ENCODE measurements at regions not wholly inside any gene's neighbourhood (a gene's known extent, or its start where the extent isn't known, plus 50 kb on each side); places are given as distances from the start of the nearest gene placed in this dataset.

- H3K4me2 ChIP-seq (ENCODE audit: low read length, poor library complexity, severe bottlenecking), result no peak overlapping the region
- H2BK120ac ChIP-seq (ENCODE audit: low read depth, low read length), result no peak overlapping the region
- H2BK15ac ChIP-seq (ENCODE audit: low read depth, poor library complexity, severe bottlenecking), result no peak overlapping the region
- H2BK5ac ChIP-seq (ENCODE audit: low read depth, low read length, poor library complexity, severe bottlenecking), result no peak overlapping the region
- H3K27ac ChIP-seq (ENCODE audit: low read length, poor library complexity, severe bottlenecking), result peak overlapping the region; percentile 81
- H3K4me1 ChIP-seq (ENCODE audit: control insufficient read depth, insufficient read depth, low read depth, low read length), result peaks cover 22% of the 10 kb centered on the region
- H3K9me3 ChIP-seq (ENCODE audit: control insufficient read depth, low read length), result no peaks in the 10 kb centered on the region
- DNase-seq, result no peak
- peak overlapping the region in 1 of 2 experiments; percentile 58 for H3K14ac ChIP-seq (ENCODE audit: low read length in 2 of 2)
- no peak overlapping the region for H3K9ac ChIP-seq (ENCODE audit: low read length)
- peak overlapping the region; percentile 21 for H2AK5ac ChIP-seq (ENCODE audit: low read length, severe bottlenecking)
- no peak overlapping the region for H3K23ac ChIP-seq (ENCODE audit: low read length in 2 of 2)
- H2BK12ac ChIP-seq (ENCODE audit: low read length in 2 of 2), result peak overlapping the region in 1 of 2 experiments; percentile 40
- no peaks in the 10 kb centered on the region for H3K27me3 ChIP-seq (ENCODE audit: control insufficient read depth in 1 of 2, insufficient read depth in 1 of 2, low read length in 2 of 2)
- peak overlapping the region; percentile 9 for H4K8ac ChIP-seq (ENCODE audit: low read length)
- no peak overlapping the region for H4K91ac ChIP-seq (ENCODE audit: low read length)
- peak overlapping the region in 1 of 2 experiments; percentile 44 for H3K18ac ChIP-seq (ENCODE audit: low read depth in 1 of 2, low read length in 2 of 2)
- H3K79me1 ChIP-seq (replicated peaks; ENCODE audit: low read length, poor library complexity, severe bottlenecking), result no peaks in the 10 kb centered on the region
- no peak overlapping the region for H3K4ac ChIP-seq (ENCODE audit: low read depth in 1 of 2, low read length in 2 of 2)
- peaks cover 0 to 3% of the 10 kb centered on the region in 2 experiments for H3K36me3 ChIP-seq (ENCODE audit: control insufficient read depth in 1 of 2, insufficient read depth in 2 of 2, low read depth in 1 of 2, low read length in 2 of 2)
- WGBS, result 94% methylated on average over 2 of the region's 2 CpGs
- no peak overlapping the region for H2AFZ ChIP-seq (ENCODE audit: low read depth, low read length)
- no peak overlapping the region for H3K4me3 ChIP-seq (ENCODE audit: insufficient read depth in 1 of 2, low read depth in 1 of 2, low read length in 2 of 2)
Measured at GRCh38 chr9:113649855-113650206, 186.3 kb downstream of the RGS3 start.

GRCh38 chr9:113650207-113651131, 186.9 kb downstream of the RGS3 start:
- no peak overlapping the region for H4K91ac ChIP-seq (ENCODE audit: low read length)
- peaks cover 17% of the 10 kb centered on the region for H3K4me1 ChIP-seq (ENCODE audit: control insufficient read depth, insufficient read depth, low read depth, low read length)
- H3K4ac ChIP-seq (ENCODE audit: low read depth in 1 of 2, low read length in 2 of 2), result peak overlapping the region in 1 of 2 experiments; percentile 5
- peak overlapping the region; percentile 81 for H3K27ac ChIP-seq (ENCODE audit: low read length, poor library complexity, severe bottlenecking)
- no peak overlapping the region for H3K23ac ChIP-seq (ENCODE audit: low read length in 2 of 2)
- peak overlapping the region; percentile 9 for H4K8ac ChIP-seq (ENCODE audit: low read length)
- peak overlapping the region in 1 of 2 experiments; percentile 58 for H3K14ac ChIP-seq (ENCODE audit: low read length in 2 of 2)
- no peak overlapping the region for H3K4me3 ChIP-seq (ENCODE audit: insufficient read depth in 1 of 2, low read depth in 1 of 2, low read length in 2 of 2)
- peak overlapping the region; percentile 16 to 44 for H3K18ac ChIP-seq (ENCODE audit: low read depth in 1 of 2, low read length in 2 of 2)
- peak overlapping the region; percentile 3 to 40 for H2BK12ac ChIP-seq (ENCODE audit: low read length in 2 of 2)
- no peak overlapping the region for H2BK120ac ChIP-seq (ENCODE audit: low read depth, low read length)
- peaks cover 0 to 3% of the 10 kb centered on the region in 2 experiments for H3K36me3 ChIP-seq (ENCODE audit: control insufficient read depth in 1 of 2, insufficient read depth in 2 of 2, low read depth in 1 of 2, low read length in 2 of 2)
- DNase-seq, result peak; percentile 58
- H2BK5ac ChIP-seq (ENCODE audit: low read depth, low read length, poor library complexity, severe bottlenecking), result no peak overlapping the region
- no peaks in the 10 kb centered on the region for H3K27me3 ChIP-seq (ENCODE audit: control insufficient read depth in 1 of 2, insufficient read depth in 1 of 2, low read length in 2 of 2)
- peak overlapping the region; percentile 32 for H2BK15ac ChIP-seq (ENCODE audit: low read depth, poor library complexity, severe bottlenecking)
- no peaks in the 10 kb centered on the region for H3K9me3 ChIP-seq (ENCODE audit: control insufficient read depth, low read length)
- H3K4me2 ChIP-seq (ENCODE audit: low read length, poor library complexity, severe bottlenecking), result peak overlapping the region; percentile 4
- peak overlapping the region; percentile 59 for H2AK5ac ChIP-seq (ENCODE audit: low read length, severe bottlenecking)
- 68% methylated on average over 16 of the region's 16 CpGs for WGBS
- no peak overlapping the region for H3K9ac ChIP-seq (ENCODE audit: low read length)
- no peaks in the 10 kb centered on the region for H3K79me1 ChIP-seq (replicated peaks; ENCODE audit: low read length, poor library complexity, severe bottlenecking)
- H2AFZ ChIP-seq (ENCODE audit: low read depth, low read length), result peak overlapping the region; percentile 49

- no peak overlapping the region for H2BK15ac ChIP-seq (ENCODE audit: low read depth, poor library complexity, severe bottlenecking)
- H2BK12ac ChIP-seq (ENCODE audit: low read length in 2 of 2), result peak overlapping the region in 1 of 2 experiments; percentile 13
- H3K9me3 ChIP-seq (ENCODE audit: control insufficient read depth, low read length), result no peaks in the 10 kb centered on the region
- WGBS, result 93% methylated on average over 3 of the region's 3 CpGs
- no peak overlapping the region for H2BK120ac ChIP-seq (ENCODE audit: low read depth, low read length)
- DNase-seq, result no peak
- no peak overlapping the region for H3K4me3 ChIP-seq (ENCODE audit: insufficient read depth in 1 of 2, low read depth in 1 of 2, low read length in 2 of 2)
- H3K36me3 ChIP-seq (ENCODE audit: control insufficient read depth in 1 of 2, insufficient read depth in 2 of 2, low read depth in 1 of 2, low read length in 2 of 2), result peaks cover 0 to 2% of the 10 kb centered on the region in 2 experiments
- no peak overlapping the region for H3K9ac ChIP-seq (ENCODE audit: low read length)
- H2AK5ac ChIP-seq (ENCODE audit: low read length, severe bottlenecking), result peak overlapping the region; percentile 59
- H4K91ac ChIP-seq (ENCODE audit: low read length), result no peak overlapping the region
- H2BK5ac ChIP-seq (ENCODE audit: low read depth, low read length, poor library complexity, severe bottlenecking), result no peak overlapping the region
- no peak overlapping the region for H3K23ac ChIP-seq (ENCODE audit: low read length in 2 of 2)
- no peak overlapping the region for H4K8ac ChIP-seq (ENCODE audit: low read length)
- peaks cover 15% of the 10 kb centered on the region for H3K4me1 ChIP-seq (ENCODE audit: control insufficient read depth, insufficient read depth, low read depth, low read length)
- no peak overlapping the region for H3K27ac ChIP-seq (ENCODE audit: low read length, poor library complexity, severe bottlenecking)
- no peaks in the 10 kb centered on the region for H3K79me1 ChIP-seq (replicated peaks; ENCODE audit: low read length, poor library complexity, severe bottlenecking)
- H3K14ac ChIP-seq (ENCODE audit: low read length in 2 of 2), result no peak overlapping the region
- H3K27me3 ChIP-seq (ENCODE audit: control insufficient read depth in 1 of 2, insufficient read depth in 1 of 2, low read length in 2 of 2), result no peaks in the 10 kb centered on the region
- H3K4me2 ChIP-seq (ENCODE audit: low read length, poor library complexity, severe bottlenecking), result no peak overlapping the region
- no peak overlapping the region for H2AFZ ChIP-seq (ENCODE audit: low read depth, low read length)
- H3K18ac ChIP-seq (ENCODE audit: low read depth in 1 of 2, low read length in 2 of 2), result no peak overlapping the region
- H3K4ac ChIP-seq (ENCODE audit: low read depth in 1 of 2, low read length in 2 of 2), result no peak overlapping the region
Measured at GRCh38 chr9:113651896-113652295, 188.4 kb downstream of the RGS3 start.

GRCh38 chr9:113652355-113653152, 189.0 kb downstream of the RGS3 start:
- Histone ChIP-seq H3K79me1 (replicated peaks; ENCODE audit: low read length, poor library complexity, severe bottlenecking) (no peaks in the 10 kb centered on the region), H3K4ac (ENCODE audit: low read depth in 1 of 2, low read length in 2 of 2) (no peak overlapping the region), H3K27ac (ENCODE audit: low read length, poor library complexity, severe bottlenecking) (no peak overlapping the region), H2BK5ac (ENCODE audit: low read depth, low read length, poor library complexity, severe bottlenecking) (no peak overlapping the region), H2BK120ac (ENCODE audit: low read depth, low read length) (no peak overlapping the region), H2BK15ac (ENCODE audit: low read depth, poor library complexity, severe bottlenecking) (no peak overlapping the region), H4K8ac (ENCODE audit: low read length) (no peak overlapping the region), H3K4me1 (ENCODE audit: control insufficient read depth, insufficient read depth, low read depth, low read length) (peaks cover 15% of the 10 kb centered on the region), H3K36me3 (ENCODE audit: control insufficient read depth in 1 of 2, insufficient read depth in 2 of 2, low read depth in 1 of 2, low read length in 2 of 2) (no peaks in the 10 kb centered on the region), H3K18ac (ENCODE audit: low read depth in 1 of 2, low read length in 2 of 2) (no peak overlapping the region), H3K4me2 (ENCODE audit: low read length, poor library complexity, severe bottlenecking) (no peak overlapping the region), H2AFZ (ENCODE audit: low read depth, low read length) (no peak overlapping the region), H3K4me3 (ENCODE audit: insufficient read depth in 1 of 2, low read depth in 1 of 2, low read length in 2 of 2) (no peak overlapping the region), H2AK5ac (ENCODE audit: low read length, severe bottlenecking) (peak overlapping the region; percentile 10), H3K9me3 (ENCODE audit: control insufficient read depth, low read length) (no peaks in the 10 kb centered on the region), H3K23ac (ENCODE audit: low read length in 2 of 2) (no peak overlapping the region), H3K14ac (ENCODE audit: low read length in 2 of 2) (no peak overlapping the region), H4K91ac (ENCODE audit: low read length) (no peak overlapping the region), H3K27me3 (ENCODE audit: control insufficient read depth in 1 of 2, insufficient read depth in 1 of 2, low read length in 2 of 2) (no peaks in the 10 kb centered on the region), H3K9ac (ENCODE audit: low read length) (no peak overlapping the region), H2BK12ac (ENCODE audit: low read length in 2 of 2) (no peak overlapping the region)
- DNase-seq, result no peak
- 92% methylated on average over 6 of the region's 6 CpGs for WGBS

Measured in mesenchymal stem cell (in vitro differentiated cells and primary cell).